GM12873 (cell line): ENCODE measurements at regions not wholly inside any gene's neighbourhood (a gene's known extent, or its start where the extent isn't known, plus 50 kb on each side); places are given as distances from the start of the nearest gene placed in this dataset.

Source experiments
- CTCF ChIP-seq: IDR thresholded peaks from 2 replicates; pipeline ENCODE4 v1.5.1; 2012; ENCODE audit warnings: low read depth, mild to moderate bottlenecking, moderate library complexity, low read length, control low read depth; ENCODE audit not compliant: insufficient read depth; ENCODE audit errors: missing control alignments

GRCh38 chr2:104766683-104767082, 87.2 kb upstream of the POU3F3 start:
- TF ChIP-seq CTCF = no peak

GRCh38 chr2:104768694-104769093, 85.2 kb upstream of the POU3F3 start:
- no peak for TF ChIP-seq CTCF

- TF ChIP-seq CTCF = no peak
Observed at GRCh38 chr2:104769096-104769495, 84.8 kb upstream of the POU3F3 start.

- no peak for TF ChIP-seq CTCF
Observed at GRCh38 chr2:104772996-104773395, 80.9 kb upstream of the POU3F3 start.

GRCh38 chr2:104774631-104775030, 79.3 kb upstream of the POU3F3 start:
- TF ChIP-seq CTCF = no peak

- no peak for TF ChIP-seq CTCF
Observed at GRCh38 chr2:104777721-104778120, 76.2 kb upstream of the POU3F3 start.

GRCh38 chr2:104781151-104781550, 72.8 kb upstream of the POU3F3 start:
- TF ChIP-seq CTCF = no peak
